ENCODE measurements at regions not wholly inside any gene's neighbourhood (a gene's known extent, or its start where the extent isn't known, plus 50 kb on each side); places are given as distances from the start of the nearest gene placed in this dataset.
"Not testable (repeated sequence)": the region's sequence is repeated elsewhere in the genome, so short reads cannot be mapped to it uniquely, and the experiment has no call there.

GRCh38 chr15:77863491-77864105 lies 213.9 kb downstream of the TBC1D2B start:
- no peak overlapping the region for H3K4me3 ChIP-seq (ENCODE audit: low read depth, low read length)
- DNase-seq (ENCODE audit: low read depth): no peak
- TF ChIP-seq CTCF (IDR thresholded peaks at IDR 0.05; ENCODE audit: insufficient read depth, low read depth, low read length, missing control alignments): no peak

- H3K4me3 ChIP-seq (ENCODE audit: low read depth, low read length): no peak overlapping the region
- no peak for DNase-seq (ENCODE audit: low read depth)
- no peak for TF ChIP-seq CTCF (IDR thresholded peaks at IDR 0.05; ENCODE audit: insufficient read depth, low read depth, low read length, missing control alignments)
Measured at GRCh38 chr15:77862651-77863104, 214.8 kb downstream of the TBC1D2B start.

GRCh38 chr15:77861997-77862635 lies 215.4 kb downstream of the TBC1D2B start:
- not testable (repeated sequence) for DNase-seq (ENCODE audit: low read depth); H3K4me3 ChIP-seq (ENCODE audit: low read depth, low read length)

GRCh38 chr15:77860071-77860691 lies 217.3 kb downstream of the TBC1D2B start:
- no peak overlapping the region for H3K4me3 ChIP-seq (ENCODE audit: low read depth, low read length)
- no peak for TF ChIP-seq CTCF (IDR thresholded peaks at IDR 0.05; ENCODE audit: insufficient read depth, low read depth, low read length, missing control alignments)
- no peak for DNase-seq (ENCODE audit: low read depth)

GRCh38 chr15:77859491-77860060 lies 217.9 kb downstream of the TBC1D2B start:
- H3K4me3 ChIP-seq (ENCODE audit: low read depth, low read length): no peak overlapping the region
- TF ChIP-seq CTCF (IDR thresholded peaks at IDR 0.05; ENCODE audit: insufficient read depth, low read depth, low read length, missing control alignments): no peak
- no peak for DNase-seq (ENCODE audit: low read depth)

- no peak overlapping the region for H3K4me3 ChIP-seq (ENCODE audit: low read depth, low read length)
- no peak for DNase-seq (ENCODE audit: low read depth)
- TF ChIP-seq CTCF (IDR thresholded peaks at IDR 0.05; ENCODE audit: insufficient read depth, low read depth, low read length, missing control alignments): no peak
Measured at GRCh38 chr15:77858792-77859490, 218.6 kb downstream of the TBC1D2B start.

- DNase-seq (ENCODE audit: low read depth): no peak
- TF ChIP-seq CTCF (IDR thresholded peaks at IDR 0.05; ENCODE audit: insufficient read depth, low read depth, low read length, missing control alignments): no peak
Measured at GRCh38 chr15:77857419-77857818, 220.1 kb downstream of the TBC1D2B start.

More at GRCh38 chr15:77857419-77857818, 220.1 kb downstream of the TBC1D2B start:
- no peak overlapping the region for H3K4me3 ChIP-seq (ENCODE audit: low read depth, low read length)

All from GM12865 (cell line).